ENCODE measurements at regions not wholly inside any gene's neighbourhood (a gene's known extent, or its start where the extent isn't known, plus 50 kb on each side); places are given as distances from the start of the nearest gene placed in this dataset.

- DNase-seq (ENCODE audit: low read depth, low spot score) (no peak), FAIRE-seq (no peak)
- dilution Hi-C loops (cut with MboI; ENCODE audit: extremely low pct_ligation_motif_present, low sequenced_read_pairs) = no loop called here
- H3K4me1 ChIP-seq (ENCODE audit: control insufficient read depth, extremely low read depth, insufficient read depth, low read length) = no peaks in the 10 kb centered on the region
- H3K9ac ChIP-seq (ENCODE audit: control insufficient read depth, extremely low read depth, insufficient read depth, low read length) = no peak overlapping the region
- H3K4me2 ChIP-seq (ENCODE audit: control insufficient read depth, extremely low read depth, insufficient read depth, low read depth, low read length) = no peak overlapping the region
- H4K20me1 ChIP-seq (ENCODE audit: control insufficient read depth, extremely low read depth, insufficient read depth, low read length) = no peaks in the 10 kb centered on the region
- H3K27me3 ChIP-seq (ENCODE audit: control insufficient read depth, extremely low read depth, insufficient read depth, low read length) = no peaks in the 10 kb centered on the region
- no peak overlapping the region for H3K4me3 ChIP-seq (ENCODE audit: control insufficient read depth in 2 of 3, extremely low read depth in 1 of 3, insufficient read depth in 2 of 3, low read depth in 1 of 3, low read length in 3 of 3)
- H3K79me2 ChIP-seq (ENCODE audit: control insufficient read depth, insufficient read depth, low read length) = no peaks in the 10 kb centered on the region
- no peaks in the 10 kb centered on the region for H3K9me1 ChIP-seq (ENCODE audit: control insufficient read depth, extremely low read depth, insufficient read depth, low read length)
- H2AFZ ChIP-seq (ENCODE audit: control insufficient read depth, low read length) = no peak overlapping the region
- TF ChIP-seq EZH2 (IDR thresholded peaks at IDR 0.05; ENCODE audit: low read length) = no peak
- TF ChIP-seq CTCF (optimal IDR thresholded peaks at IDR 0.05 in 1 of 3, IDR thresholded peaks at IDR 0.05 in 1 of 3, conservative IDR thresholded peaks at IDR 0.05 in 1 of 3; ENCODE audit: extremely low read depth in 1 of 3, insufficient read depth in 2 of 3, low read length in 3 of 3) = no peak
- H3K9me3 ChIP-seq (ENCODE audit: control insufficient read depth, low read depth, low read length) = no peaks in the 10 kb centered on the region
- no peaks in the 10 kb centered on the region for H3K36me3 ChIP-seq (ENCODE audit: control insufficient read depth in 2 of 2, extremely low read depth in 1 of 2, insufficient read depth in 2 of 2, low read length in 2 of 2)
- no peak overlapping the region for H3K27ac ChIP-seq (ENCODE audit: control insufficient read depth, insufficient read depth, low read length)
Observed at GRCh38 chr3:25355034-25355885, 72.8 kb upstream of the RARB start.

- no peak for FAIRE-seq
- no peak overlapping the region for H3K4me2 ChIP-seq (ENCODE audit: control insufficient read depth, extremely low read depth, insufficient read depth, low read depth, low read length)
- H3K4me3 ChIP-seq (ENCODE audit: control insufficient read depth in 2 of 3, extremely low read depth in 1 of 3, insufficient read depth in 2 of 3, low read depth in 1 of 3, low read length in 3 of 3) = no peak overlapping the region
- dilution Hi-C loops (cut with MboI; ENCODE audit: extremely low pct_ligation_motif_present, low sequenced_read_pairs) = no loop called here
- TF ChIP-seq EZH2 (IDR thresholded peaks at IDR 0.05; ENCODE audit: low read length) (no peak), CTCF (optimal IDR thresholded peaks at IDR 0.05 in 1 of 3, IDR thresholded peaks at IDR 0.05 in 1 of 3, conservative IDR thresholded peaks at IDR 0.05 in 1 of 3; ENCODE audit: extremely low read depth in 1 of 3, insufficient read depth in 2 of 3, low read length in 3 of 3) (no peak)
- no peak overlapping the region for H3K27ac ChIP-seq (ENCODE audit: control insufficient read depth, insufficient read depth, low read length)
- H3K27me3 ChIP-seq (ENCODE audit: control insufficient read depth, extremely low read depth, insufficient read depth, low read length) = no peaks in the 10 kb centered on the region
- no peak overlapping the region for H3K9ac ChIP-seq (ENCODE audit: control insufficient read depth, extremely low read depth, insufficient read depth, low read length)
- H3K4me1 ChIP-seq (ENCODE audit: control insufficient read depth, extremely low read depth, insufficient read depth, low read length) = no peaks in the 10 kb centered on the region
- no peaks in the 10 kb centered on the region for H3K36me3 ChIP-seq (ENCODE audit: control insufficient read depth in 2 of 2, extremely low read depth in 1 of 2, insufficient read depth in 2 of 2, low read length in 2 of 2)
- H4K20me1 ChIP-seq (ENCODE audit: control insufficient read depth, extremely low read depth, insufficient read depth, low read length) = no peaks in the 10 kb centered on the region
- no peaks in the 10 kb centered on the region for H3K79me2 ChIP-seq (ENCODE audit: control insufficient read depth, insufficient read depth, low read length)
- H3K9me3 ChIP-seq (ENCODE audit: control insufficient read depth, low read depth, low read length) = no peaks in the 10 kb centered on the region
- no peaks in the 10 kb centered on the region for H3K9me1 ChIP-seq (ENCODE audit: control insufficient read depth, extremely low read depth, insufficient read depth, low read length)
- DNase-seq (ENCODE audit: low read depth, low spot score) = no peak
- H2AFZ ChIP-seq (ENCODE audit: control insufficient read depth, low read length) = no peak overlapping the region
Observed at GRCh38 chr3:25355998-25356397, 72.1 kb upstream of the RARB start.
